Putamen (tissue), 1 donor: ENCODE measurements at regions not wholly inside any gene's neighbourhood (a gene's known extent, or its start where the extent isn't known, plus 50 kb on each side); places are given as distances from the start of the nearest gene placed in this dataset.
"Not testable (repeated sequence)": the region's sequence is repeated elsewhere in the genome, so short reads cannot be mapped to it uniquely, and the experiment has no call there.

Source experiments
- DNase-seq: peaks from one replicate; pipeline ENCODE4 v3.0.0-alpha.2; 2016; ENCODE audit warnings: low spot score

DNA sequence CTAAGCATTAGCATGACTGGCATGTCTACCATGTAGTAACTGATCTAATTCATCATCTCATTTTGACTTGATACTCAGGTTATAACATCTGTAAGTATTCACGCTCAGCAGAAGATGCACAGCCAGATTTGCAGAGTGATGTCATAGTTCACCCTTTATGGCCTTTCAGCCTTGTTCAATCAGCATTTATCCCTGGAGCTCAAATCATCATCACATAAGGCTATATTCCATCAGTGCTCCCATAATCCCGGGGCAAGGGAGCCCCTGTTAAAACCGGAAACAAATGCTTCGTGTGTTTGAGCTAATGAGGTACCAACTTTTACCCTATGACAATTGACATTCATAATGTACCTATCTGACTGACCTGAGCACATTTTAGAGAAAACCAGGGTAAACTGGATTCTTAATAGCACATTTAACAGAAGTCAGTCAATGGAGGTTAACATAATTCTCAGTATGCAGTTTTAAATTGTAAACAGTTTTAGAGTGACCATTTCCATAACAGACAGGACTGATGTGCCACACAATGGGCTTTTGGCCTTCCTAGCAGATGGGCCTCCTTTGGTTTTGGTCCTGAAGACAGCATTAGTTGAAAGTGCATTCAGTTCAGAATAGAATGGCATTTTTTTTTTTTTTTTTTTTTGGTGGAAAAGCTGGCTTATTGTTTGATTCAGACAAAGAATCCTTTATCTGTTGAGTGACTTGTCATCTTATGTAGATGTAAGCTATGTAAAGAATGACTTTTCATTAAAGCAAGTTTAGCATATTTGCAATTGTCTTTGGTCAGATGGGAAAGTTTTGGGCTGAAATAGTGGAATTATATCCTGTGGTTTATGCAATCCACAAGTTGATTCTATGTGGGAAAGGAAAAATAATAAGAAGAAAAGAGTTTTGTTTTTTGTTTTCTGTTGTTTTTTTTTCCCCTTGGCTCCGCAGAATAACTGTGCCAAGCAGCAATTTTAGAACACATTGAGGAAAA lies 866.0 kb upstream of the ACVR2A start:
- DNase-seq = peak; percentile 31

DNA sequence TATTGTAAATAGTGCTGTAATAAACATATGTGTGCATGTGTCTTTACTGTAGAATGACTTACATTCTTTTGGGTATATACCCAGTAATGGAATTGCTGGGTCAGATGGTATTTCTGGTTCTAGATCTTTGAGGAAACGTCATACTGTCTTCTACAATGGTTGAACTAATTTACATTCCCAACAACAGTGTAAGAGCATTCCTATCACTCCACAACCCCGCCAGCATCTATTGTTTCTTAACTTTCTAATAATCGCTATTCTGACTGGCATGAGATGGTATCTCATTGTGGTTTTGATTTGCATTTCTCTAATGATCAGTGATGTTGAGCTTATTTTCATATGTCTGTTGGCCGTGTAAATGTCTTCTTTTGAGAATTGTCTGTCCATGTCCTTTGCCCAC lies 873.8 kb upstream of the ACVR2A start:
- not testable (repeated sequence) for DNase-seq

DNA sequence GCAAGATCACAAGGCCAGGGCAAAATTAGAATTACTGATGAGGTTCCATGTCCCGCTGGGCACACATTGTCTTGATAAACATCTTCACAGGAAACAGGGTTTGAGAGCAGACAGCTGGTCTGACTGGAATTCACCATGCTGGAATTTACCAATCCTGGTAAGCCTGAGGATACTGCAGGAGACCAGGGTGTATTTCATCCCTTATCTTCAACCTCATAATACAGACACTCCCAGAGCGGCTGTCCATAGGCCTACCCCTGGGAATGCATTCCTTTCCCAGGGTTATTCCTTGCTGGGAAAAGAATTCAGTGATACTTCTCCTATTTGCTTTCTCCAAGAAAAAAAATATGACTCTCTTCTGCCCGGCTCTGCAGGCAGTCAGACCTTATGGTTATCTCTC lies 875.1 kb upstream of the ACVR2A start:
- DNase-seq = not testable (repeated sequence)

DNA sequence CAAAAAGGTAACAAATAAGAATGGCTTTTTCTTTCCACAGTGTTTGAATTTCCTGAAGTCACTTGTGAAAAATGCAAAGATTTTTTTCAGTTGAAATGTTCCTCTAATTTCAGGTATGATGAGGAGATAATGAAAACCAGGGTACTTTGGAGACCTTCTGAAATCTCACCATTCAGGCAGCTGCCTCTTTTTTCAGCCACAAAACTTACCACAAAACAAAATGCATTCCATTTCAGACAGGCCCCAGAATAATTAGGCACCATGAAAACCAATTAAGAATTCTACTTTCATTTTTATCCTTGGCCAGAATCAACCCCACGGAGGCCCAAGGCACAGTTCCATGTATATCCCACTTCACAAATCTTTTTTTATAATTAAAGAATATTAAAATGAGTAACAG lies 880.3 kb upstream of the ACVR2A start:
- DNase-seq = no peak

DNA sequence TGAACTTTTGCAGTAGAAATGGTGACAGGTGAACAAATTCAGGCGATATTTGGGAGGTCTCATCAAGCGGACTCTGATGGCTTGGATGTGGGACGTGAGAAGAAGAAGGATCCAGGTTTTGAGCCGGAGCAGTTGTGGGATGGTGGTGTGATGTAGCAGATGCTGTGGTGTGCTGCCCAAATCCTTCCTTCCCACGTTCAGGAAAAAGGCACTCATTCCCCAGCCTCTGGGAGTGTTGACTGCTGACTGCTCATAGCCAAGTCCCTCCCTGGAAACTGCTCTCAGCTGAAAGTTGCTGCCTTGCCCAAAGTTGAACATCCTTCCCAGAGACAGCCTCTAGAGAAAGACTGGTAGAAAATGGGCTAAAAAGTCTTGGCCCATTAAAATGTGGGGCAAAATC lies 890.3 kb upstream of the ACVR2A start:
- DNase-seq = no peak

DNA sequence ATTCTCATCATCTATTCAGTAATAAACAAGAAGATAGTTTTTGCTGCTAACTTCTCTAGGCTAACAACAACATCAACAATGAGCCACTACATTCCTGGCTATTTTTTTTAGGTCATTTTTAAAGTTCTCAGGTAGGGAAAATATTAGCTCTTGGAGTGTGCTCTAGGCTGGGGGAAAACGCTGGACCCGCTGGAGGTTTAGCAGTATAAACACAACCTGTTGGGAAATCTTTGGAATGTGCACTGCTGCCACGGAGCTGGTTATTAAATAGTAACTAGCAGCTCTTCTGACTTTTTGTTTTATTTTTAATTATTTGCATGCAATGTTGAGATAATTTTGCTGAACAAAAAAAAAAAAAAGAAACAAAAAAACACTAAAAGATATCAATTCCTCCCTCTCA lies 892.1 kb upstream of the ACVR2A start:
- DNase-seq = no peak

DNA sequence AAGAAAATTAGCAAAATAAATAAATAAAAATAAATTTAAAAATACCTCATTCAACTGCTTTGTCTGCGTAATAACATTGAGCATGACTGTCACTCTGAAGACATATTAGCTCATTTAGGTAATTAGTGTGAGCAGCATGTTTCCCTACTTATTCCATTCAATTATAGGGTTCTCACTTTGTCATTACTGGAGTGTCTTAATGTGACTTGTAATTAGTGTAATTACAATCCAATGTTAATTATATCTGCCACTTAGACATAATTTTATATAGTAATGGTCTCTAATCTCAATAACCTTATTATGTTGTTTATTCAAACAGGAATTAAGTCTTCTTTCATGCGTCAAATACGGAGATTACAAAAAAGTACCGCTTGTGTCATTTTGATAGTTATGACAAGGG lies 893.9 kb upstream of the ACVR2A start:
- no peak for DNase-seq

DNA sequence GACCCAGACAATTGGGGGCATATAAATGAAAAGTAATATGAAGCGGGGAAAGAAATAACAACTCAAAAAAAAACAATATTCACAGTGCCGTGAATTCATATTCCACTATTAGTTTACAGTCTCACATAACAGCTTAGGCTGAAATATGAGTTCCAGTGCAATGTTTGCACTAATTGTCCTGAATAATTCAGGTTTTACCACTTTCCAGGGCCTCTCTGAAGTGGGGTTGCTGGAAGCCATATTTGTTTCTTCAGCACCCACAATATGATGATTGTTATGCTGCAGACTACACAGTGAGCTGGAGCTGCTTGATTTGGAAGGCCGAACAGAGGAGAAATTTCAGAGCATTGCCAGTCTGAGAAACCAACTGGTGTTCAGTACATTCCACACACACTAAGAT lies 894.5 kb upstream of the ACVR2A start:
- no peak for DNase-seq

DNA sequence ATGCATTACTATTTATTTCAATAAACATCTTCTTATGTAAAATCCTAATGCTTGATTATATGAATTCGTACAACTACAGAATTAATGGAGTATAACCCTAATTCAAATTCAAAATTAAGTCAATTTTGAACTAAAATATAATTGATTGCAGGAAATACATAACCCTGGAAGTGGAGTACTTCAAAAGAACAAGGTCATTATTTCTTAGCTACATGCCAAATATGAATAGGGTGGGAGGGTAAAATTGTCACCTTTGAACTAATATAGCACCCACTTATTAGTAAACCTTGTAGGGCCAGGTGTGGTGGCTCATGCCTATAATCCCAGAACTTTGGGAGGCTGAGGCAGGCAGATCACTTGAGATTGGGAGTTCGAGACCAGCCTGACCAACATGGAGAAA lies 895.4 kb upstream of the ACVR2A start:
- DNase-seq = no peak

DNA sequence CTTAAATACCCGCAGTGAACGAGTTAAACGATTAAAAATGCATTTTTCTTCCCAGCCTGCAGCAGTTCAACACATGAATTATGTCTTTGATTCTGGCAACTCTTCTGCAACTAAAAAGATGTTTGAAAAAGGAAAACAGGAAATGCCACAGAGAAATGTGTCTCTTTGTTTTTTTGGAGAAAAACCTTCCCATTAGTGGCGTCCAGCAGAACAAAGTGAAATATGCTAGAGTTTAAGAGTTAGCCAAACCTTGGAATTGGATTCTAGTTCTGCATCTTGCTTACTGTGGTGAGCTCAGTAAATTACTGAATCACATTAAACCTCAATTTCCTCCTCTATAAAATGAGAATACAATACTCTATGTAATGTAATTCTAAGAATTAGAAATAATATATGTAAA lies 900.2 kb upstream of the ACVR2A start:
- DNase-seq = no peak

DNA sequence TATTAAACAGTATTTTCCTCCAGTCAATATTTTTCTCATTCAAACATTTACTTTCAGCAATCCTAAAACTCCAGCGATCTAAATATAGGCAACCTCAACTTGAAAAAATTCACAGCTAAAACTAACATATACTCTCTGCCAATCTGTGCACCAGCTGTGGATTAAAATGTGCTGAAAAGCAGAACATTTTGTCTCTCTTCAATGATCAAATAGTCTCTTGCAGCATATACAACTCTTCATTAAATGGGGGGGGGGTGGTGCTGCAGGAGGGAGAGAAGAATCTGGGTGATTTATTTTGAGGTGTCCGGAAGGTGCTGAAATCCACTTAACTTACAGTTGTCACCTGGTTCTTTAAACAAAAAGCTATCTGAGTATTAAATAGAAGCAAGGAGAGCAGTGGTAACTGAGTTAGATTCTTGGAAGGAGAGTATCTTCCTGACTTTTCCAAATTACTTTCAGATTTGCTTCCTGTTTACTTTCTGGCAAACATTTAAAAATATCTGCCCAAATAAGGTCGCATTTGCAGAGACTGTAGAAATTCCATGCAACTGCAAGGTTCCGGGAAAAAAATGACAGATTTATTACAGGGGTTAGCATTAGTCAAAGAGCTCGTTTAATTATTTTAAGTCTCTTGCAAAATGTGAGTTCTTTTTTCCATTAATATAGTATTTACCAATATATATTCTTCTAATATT lies 904.7 kb upstream of the ACVR2A start:
- no peak for DNase-seq

DNA sequence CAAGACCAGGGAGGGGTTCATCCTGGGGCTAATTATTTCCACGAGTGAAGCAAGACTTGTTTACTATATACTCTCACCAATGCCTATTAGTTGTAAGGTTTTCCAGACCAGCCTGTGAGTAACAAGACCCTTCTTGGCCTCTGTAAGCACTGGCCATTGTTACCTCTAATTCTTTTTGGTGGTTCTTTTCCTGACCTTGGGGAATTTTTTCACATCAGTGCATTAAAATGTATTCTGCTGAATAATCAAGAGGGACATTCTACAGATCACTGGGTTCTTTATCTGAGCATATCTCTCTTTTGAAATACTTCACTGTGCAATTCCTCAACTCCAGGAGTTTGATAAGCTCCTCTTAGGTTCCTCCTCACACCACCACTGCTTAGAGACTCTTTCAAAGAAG lies 909.9 kb upstream of the ACVR2A start:
- DNase-seq = no peak

DNA sequence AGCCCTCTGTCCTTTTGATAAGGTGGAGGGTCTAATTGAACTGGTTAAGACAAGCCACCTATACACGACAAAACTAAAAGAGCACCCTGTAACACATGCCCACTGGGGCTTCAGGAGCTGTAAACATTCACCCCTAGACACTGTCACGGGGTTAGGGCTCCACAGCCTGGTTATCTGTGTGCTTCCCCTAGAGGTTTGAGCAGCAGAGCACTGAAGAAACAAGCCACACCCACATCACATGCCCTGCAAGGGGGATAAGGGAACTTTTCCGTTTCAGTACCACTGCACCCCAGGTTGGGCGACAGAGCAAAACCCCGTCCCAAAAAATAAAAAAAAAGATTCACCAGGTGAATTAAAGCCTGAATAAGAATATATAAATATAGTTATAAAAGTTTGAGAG lies 913.7 kb upstream of the ACVR2A start:
- DNase-seq = no peak

DNA sequence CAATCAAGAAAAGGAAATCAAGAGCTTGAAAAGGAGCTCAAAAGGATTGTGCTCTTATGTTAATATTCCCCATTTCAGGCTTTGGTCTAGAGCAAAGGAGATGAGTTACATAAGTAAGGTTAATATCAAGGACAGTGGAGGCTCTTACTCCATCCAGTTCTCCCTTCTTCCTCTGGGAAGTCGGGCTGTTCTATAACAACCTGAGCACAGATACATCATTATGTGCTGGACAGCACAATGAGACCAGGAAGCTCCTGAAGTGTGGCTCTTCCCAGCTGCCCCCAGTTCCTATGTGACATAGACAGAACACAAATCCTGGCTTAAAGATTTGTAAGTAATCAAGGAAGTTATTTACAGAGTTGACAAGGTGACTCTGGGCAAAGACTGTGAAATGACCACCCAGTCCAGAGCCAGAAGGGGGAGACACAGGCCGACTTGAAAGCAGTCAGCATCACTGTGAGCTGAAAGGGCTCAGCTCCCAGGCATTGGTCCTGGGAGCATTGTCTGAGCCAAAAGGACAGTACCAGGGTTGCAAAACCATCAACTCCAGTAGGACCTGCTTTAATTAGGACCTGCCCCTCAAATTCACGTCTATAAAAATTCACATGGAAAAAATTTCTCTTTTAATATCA lies 917.6 kb upstream of the ACVR2A start:
- DNase-seq = peak; percentile 40

DNA sequence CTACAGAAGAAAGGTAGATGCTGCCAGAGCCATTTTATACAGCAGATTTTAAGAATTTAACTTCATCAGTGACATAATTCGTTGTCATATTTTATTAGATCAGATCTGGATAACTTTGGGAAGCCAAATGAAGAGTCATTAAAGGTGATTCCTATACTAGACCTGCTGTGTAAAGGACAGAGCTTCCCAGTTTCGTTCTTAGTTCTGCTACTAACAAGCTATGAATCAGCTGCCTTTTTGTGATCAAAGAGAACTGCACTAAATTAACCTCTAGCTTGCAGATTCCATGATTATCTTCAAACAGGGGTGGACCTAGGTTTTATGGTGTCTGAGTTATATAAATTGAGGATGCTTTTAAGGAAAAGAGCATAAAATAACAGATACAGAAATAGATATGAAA lies 926.5 kb upstream of the ACVR2A start:
- no peak for DNase-seq

DNA sequence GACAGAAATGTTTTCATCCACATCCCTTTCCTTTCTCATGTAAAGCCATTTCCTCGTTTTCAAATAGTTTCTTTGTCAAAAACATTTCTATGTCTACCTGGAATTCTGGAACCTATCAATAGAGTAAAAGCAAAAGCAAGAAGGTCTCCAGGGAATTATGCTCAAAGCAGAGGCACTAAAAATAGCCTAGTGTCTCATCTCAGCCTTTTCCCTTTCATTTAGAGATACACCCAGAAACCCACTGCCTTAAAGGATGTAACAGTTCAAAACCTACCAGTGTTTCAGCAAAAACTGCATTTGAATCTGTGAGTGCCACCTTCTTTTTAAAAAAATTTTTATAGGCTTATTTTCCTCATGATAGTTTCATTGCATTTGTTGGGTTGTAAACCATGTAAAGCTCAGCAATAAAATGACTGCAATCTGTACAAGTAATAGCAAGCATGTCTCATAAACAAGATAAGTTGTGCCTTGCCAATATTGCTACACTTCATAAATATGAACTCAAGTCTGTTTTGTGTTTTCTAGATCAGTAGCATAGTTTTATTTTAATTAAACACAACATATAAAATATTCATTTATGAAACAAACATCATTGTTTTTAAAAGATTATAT lies 927.3 kb upstream of the ACVR2A start:
- DNase-seq = no peak

DNA sequence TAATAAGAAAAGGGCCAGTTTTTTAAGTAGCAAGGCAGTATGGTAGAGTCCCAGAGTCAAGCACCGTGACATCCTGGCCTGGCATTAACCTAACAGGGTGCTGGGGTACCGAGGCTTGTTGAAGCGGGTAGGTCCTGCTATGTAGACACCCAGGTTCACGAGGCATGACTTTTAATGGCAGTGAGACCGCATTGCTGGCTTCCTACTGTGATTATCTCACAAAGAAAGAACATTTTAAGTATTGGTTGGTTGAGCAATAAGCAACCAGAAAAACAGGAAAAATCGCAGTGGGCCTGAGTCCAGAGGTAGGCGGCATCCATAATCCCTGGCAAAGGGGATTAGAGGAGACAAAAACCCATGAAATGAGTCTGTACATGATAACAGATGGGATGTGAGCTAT lies 927.9 kb upstream of the ACVR2A start:
- no peak for DNase-seq

DNA sequence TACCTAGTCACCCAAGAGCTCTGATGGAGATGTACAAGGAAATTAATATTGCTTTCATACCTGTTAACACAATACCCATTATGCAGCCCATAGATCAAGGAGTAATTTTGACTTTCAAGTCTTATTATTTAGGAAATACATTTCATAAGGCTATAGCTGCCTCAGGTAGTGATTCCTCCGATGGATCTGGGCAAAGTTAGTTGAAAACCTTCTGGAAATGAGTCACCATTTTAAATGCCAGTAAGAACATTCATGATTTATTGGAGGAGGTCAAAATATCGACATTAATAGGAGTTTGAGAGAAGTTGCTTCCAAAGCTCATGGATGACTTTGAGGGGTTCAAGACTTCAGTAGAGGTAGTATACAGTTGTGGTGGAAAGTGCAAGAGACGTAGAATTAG lies 931.4 kb upstream of the ACVR2A start:
- DNase-seq = no peak

DNA sequence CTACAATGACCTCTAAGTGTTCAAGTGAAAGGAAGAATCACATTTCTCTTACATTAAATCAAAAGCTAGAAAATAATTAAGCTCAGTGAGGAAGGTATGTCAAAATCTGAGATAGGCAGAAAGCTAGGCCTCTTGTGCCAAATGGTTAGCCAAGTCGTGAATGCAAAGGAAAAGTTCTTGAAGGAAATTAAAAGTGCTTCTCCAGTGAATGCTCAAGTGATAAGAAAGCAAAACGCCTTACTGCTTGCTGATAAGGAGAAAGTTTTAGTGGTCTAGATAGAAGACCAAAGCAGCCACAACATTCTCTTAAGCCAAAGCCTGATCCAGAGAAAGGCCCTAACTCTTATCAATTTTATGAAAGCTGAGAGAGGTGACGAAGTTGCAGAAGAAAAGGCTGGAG lies 932.3 kb upstream of the ACVR2A start:
- no peak for DNase-seq

DNA sequence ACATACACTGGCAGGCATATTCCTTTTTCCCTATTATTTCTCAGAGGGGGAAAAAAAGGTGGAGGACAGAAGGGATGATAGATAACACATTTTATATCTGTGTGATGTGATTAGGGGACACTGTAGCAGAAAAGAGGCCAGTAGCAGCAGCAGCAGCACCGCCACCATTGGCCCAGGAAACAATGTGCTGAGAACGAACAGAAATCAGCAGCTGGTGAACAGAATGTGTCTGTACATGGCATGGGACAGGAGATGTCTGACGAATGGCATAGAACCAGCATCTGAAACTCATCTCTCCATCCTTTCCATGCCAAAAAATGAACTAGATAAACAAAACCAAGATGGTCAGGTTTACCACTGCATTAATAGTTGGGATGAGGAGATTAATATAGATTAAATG lies 936.1 kb upstream of the ACVR2A start:
- DNase-seq = no peak

DNA sequence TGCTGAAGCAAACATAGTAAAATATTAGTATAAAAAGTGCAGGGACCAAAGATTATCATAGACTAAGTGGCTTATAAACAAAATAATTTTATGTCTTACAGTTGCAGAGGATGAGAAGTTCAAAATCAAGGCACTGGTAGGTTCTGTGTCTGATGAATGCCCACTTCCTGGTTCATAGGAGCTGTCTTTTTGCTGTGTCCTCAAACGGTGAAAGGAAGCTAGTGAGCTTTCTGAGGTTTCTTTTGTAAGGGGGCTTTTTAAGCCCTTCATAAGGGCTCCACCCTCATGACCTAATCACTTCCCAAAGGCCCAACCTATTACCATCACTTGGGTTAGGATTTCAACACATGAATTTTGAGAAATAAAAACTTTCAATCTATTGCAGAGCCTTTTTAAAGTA lies 946.7 kb upstream of the ACVR2A start:
- no peak for DNase-seq

DNA sequence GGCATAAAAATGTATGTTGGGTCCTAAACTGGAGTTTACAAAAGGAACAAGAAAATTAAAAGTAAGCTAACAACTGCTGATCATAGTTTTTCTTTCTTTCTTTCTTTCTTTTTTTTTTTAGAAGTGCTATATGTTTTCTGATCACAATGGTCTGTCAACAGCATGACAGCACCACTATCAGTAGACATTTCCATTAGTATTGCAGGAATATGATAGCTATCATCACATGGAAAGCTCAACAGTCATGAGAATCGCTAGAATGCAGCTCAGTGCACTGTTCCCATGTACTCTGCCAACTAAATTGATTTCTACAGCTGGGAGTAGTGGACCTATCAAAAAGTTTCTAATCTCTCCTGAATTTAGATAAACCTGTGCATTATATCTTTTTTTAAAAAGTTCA lies 950.3 kb upstream of the ACVR2A start:
- no peak for DNase-seq
